ENCODE measurements at regions not wholly inside any gene's neighbourhood (a gene's known extent, or its start where the extent isn't known, plus 50 kb on each side); places are given as distances from the start of the nearest gene placed in this dataset.

- TF ChIP-seq EZH2 (IDR thresholded peaks at IDR 0.05; ENCODE audit: insufficient read depth, poor library complexity, severe bottlenecking) (no peak), EZH2phosphoT487 (IDR thresholded peaks at IDR 0.05; ENCODE audit: insufficient read depth, low read depth) (0 out of 2 replicates have a peak, but pooled peaks have one; percentile 25)
These were observed 540.6 kb upstream of the HTR2A start for GRCh38 chr13:47437406-47437805.
